HepG2 (cell line): ENCODE measurements at regions not wholly inside any gene's neighbourhood (a gene's known extent, or its start where the extent isn't known, plus 50 kb on each side); places are given as distances from the start of the nearest gene placed in this dataset.

Source experiments
- KLF16 ChIP-seq, 2 experiments: sonication (generic) in 1 of 2; formaldehyde crosslinking in 1 of 2; IDR thresholded peaks; 2 replicates each; pipeline versions ENCODE4 v1.6.1 to v1.8.0; 2016 to 2023; ENCODE audit warnings: missing genetic modification reagents in 2 of 2, missing compliant biosample characterization in 1 of 2
- THYN1 ChIP-seq: sonication (generic); formaldehyde crosslinking; IDR thresholded peaks from 2 replicates; pipeline ENCODE4 v1.8.1; 2023; ENCODE audit warnings: low read depth, mild to moderate bottlenecking, moderate library complexity, missing genetic modification reagents, borderline replicate concordance
- TF ChIP-seq, protein P1 (sequence below): sonication (generic); formaldehyde crosslinking; IDR thresholded peaks from 2 replicates; pipeline ENCODE4 v1.4.0; 2020; ENCODE audit warnings: missing genetic modification reagents

DNA sequence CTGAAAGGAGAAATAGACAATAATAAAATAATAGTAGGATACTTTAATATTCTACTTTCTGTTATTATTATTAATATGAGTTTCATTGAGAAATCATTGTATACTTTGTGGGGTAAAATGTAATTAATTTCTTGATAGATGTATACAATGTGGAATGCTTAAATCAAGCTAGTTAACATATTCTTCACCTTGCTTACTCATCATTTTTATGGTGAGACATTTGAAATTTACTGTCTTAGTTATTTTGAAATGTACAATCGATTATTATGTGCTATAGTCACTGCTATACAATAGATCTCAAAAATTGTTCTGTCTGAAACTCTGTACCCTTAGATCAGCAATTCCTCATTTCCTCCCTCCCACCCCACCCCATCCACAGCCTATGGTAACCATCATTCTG is 720.3 kb downstream of the RNF144B start:
- no peak for TF ChIP-seq THYN1 (CRISPR knock-in tag)
- TF ChIP-seq, protein P1, sequence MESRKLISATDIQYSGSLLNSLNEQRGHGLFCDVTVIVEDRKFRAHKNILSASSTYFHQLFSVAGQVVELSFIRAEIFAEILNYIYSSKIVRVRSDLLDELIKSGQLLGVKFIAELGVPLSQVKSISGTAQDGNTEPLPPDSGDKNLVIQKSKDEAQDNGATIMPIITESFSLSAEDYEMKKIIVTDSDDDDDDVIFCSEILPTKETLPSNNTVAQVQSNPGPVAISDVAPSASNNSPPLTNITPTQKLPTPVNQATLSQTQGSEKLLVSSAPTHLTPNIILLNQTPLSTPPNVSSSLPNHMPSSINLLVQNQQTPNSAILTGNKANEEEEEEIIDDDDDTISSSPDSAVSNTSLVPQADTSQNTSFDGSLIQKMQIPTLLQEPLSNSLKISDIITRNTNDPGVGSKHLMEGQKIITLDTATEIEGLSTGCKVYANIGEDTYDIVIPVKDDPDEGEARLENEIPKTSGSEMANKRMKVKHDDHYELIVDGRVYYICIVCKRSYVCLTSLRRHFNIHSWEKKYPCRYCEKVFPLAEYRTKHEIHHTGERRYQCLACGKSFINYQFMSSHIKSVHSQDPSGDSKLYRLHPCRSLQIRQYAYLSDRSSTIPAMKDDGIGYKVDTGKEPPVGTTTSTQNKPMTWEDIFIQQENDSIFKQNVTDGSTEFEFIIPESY (CRISPR knock-in tag), result no peak
- TF ChIP-seq KLF16 (CRISPR knock-in tag; IDR thresholded peaks at IDR 0.05), result no peak
